OCI-LY3 (cell line): ENCODE measurements at regions not wholly inside any gene's neighbourhood (a gene's known extent, or its start where the extent isn't known, plus 50 kb on each side); places are given as distances from the start of the nearest gene placed in this dataset.

ENCODE experiments used
- EZH2phosphoT487 ChIP-seq: fragments of 200-600 bp; shearing (Covaris generic); IDR thresholded peaks from 2 replicates; pipeline ENCODE4 v1.6.1; 2018; ENCODE audit warnings: antibody characterized with exemption, mixed run types, low read depth
- TF ChIP-seq, protein P1 (sequence below): fragments of 200-600, 300-600 bp; sonication (generic); IDR thresholded peaks from 2 replicates; pipeline ENCODE4 v1.5.1; 2014; ENCODE audit warnings: antibody characterized with exemption, low read length, low read depth

DNA sequence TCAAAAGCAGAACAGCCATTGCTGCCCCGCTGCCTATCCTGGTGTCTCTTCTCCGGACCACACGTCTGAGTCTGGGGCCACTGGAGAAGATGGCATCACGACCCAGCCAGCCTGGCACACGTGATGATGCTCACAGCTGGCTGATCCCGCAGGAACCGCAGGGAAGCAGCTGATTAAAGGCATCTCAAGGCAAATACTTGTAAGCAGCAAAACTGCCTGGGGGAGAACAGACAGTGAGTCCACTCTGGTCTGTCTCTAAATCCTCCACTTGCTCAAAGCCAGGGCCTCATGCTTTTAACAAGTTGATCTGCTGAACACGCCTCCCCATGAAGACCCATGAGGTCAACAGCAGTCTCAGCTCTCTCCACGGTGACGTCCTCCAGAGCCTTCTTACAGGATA, 108.6 kb downstream of the BRD1 start:
- TF ChIP-seq, protein P1, sequence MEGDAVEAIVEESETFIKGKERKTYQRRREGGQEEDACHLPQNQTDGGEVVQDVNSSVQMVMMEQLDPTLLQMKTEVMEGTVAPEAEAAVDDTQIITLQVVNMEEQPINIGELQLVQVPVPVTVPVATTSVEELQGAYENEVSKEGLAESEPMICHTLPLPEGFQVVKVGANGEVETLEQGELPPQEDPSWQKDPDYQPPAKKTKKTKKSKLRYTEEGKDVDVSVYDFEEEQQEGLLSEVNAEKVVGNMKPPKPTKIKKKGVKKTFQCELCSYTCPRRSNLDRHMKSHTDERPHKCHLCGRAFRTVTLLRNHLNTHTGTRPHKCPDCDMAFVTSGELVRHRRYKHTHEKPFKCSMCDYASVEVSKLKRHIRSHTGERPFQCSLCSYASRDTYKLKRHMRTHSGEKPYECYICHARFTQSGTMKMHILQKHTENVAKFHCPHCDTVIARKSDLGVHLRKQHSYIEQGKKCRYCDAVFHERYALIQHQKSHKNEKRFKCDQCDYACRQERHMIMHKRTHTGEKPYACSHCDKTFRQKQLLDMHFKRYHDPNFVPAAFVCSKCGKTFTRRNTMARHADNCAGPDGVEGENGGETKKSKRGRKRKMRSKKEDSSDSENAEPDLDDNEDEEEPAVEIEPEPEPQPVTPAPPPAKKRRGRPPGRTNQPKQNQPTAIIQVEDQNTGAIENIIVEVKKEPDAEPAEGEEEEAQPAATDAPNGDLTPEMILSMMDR, result no peak
- no peak for TF ChIP-seq EZH2phosphoT487
